WERI-Rb-1 (cell line): ENCODE measurements at regions not wholly inside any gene's neighbourhood (a gene's known extent, or its start where the extent isn't known, plus 50 kb on each side); places are given as distances from the start of the nearest gene placed in this dataset.
"Not testable (repeated sequence)": the region's sequence is repeated elsewhere in the genome, so short reads cannot be mapped to it uniquely, and the experiment has no call there.

Experiments used
- DNase-seq: peaks from one replicate; pipeline ENCODE4 v3.0.0-alpha.2; 2020
- H3K27ac ChIP-seq: fragments of 250-450 bp; sonication (Bioruptor Pico); 2 replicates; pipeline ENCODE4 v1.5.1; 2020; ENCODE audit warnings: mild to moderate bottlenecking, moderate library complexity
- H3K27me3 ChIP-seq: fragments of 250-450 bp; sonication (Bioruptor Pico); 2 replicates; pipeline ENCODE4 v1.5.1; 2021; ENCODE audit warnings: mild to moderate bottlenecking, low read depth, moderate library complexity; ENCODE audit not compliant: insufficient read depth, severe bottlenecking
- H3K36me3 ChIP-seq: fragments of 250-450 bp; sonication (Bioruptor Pico); 2 replicates; pipeline ENCODE4 v1.5.1; 2020; ENCODE audit warnings: mild to moderate bottlenecking, moderate library complexity
- H3K4me3 ChIP-seq: 2 replicates; pipeline ENCODE4 v1.5.1; 2011; ENCODE audit warnings: low read depth, mild to moderate bottlenecking, control low read depth, low read length
- H3K9me3 ChIP-seq: fragments of 250-450 bp; sonication (Bioruptor Pico); 2 replicates; pipeline ENCODE4 v1.5.1; 2021; ENCODE audit warnings: mild to moderate bottlenecking, moderate library complexity; ENCODE audit not compliant: severe bottlenecking
- CTCF ChIP-seq: IDR thresholded peaks from 2 replicates; pipeline ENCODE4 v1.5.1; 2011; ENCODE audit warnings: low read depth, mild to moderate bottlenecking, control low read depth, inconsistent platforms, low read length

DNA sequence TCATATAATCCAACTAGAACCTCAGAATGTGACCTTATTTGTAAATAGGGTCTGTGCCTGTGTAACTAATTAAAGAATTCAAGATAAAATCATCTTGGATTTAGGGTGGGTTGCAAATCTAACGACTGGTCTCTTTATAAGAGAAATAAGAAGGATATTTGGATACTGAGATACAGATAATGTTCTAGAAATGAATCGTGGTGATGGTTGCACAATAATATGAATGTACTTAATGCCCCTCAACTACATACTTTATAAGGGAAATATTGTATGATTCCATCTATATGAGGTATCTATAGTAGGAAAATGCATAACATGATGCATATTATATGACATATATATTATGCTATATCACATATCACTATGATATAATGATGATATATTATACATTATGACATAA, 265.7 kb downstream of the SEMA3D start:
- H3K36me3 ChIP-seq, result no peaks in the 10 kb centered on the region
- no peak overlapping the region for H3K4me3 ChIP-seq
- DNase-seq, result no peak
- no peaks in the 10 kb centered on the region for H3K27me3 ChIP-seq
- H3K9me3 ChIP-seq, result no peaks in the 10 kb centered on the region
- TF ChIP-seq CTCF, result no peak
- H3K27ac ChIP-seq, result no peak overlapping the region

DNA sequence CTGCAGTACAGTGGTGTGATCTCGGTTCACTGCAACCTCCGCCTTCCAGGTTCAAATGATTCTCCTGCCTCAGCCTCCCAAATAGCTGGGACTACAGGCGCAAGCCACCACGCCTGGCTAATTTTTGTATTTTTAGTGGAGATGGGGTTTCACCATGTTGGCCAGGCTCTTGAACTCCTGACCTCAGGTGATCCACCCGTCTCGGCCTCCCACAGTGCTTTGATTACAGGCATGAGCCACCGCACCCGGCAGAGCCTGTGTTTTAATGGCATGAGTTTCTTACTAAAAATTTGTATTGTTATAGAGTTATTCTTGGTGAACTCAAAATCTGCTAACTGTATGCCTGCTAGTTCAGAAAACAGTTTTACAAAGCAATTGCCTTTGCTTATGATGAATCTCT, 269.9 kb downstream of the SEMA3D start:
- not testable (repeated sequence) for H3K36me3 ChIP-seq, DNase-seq, H3K27me3 ChIP-seq, H3K9me3 ChIP-seq, H3K27ac ChIP-seq, H3K4me3 ChIP-seq

- Histone ChIP-seq H3K9me3 (no peaks in the 10 kb centered on the region), H3K4me3 (no peak overlapping the region), H3K27me3 (no peaks in the 10 kb centered on the region), H3K27ac (no peak overlapping the region), H3K36me3 (no peaks in the 10 kb centered on the region)
- no peak for TF ChIP-seq CTCF
- no peak for DNase-seq
These were observed 270.7 kb downstream of the SEMA3D start for GRCh38 chr7:84916161-84916560.

GRCh38 chr7:84914598-84914997, 272.3 kb downstream of the SEMA3D start:
- DNase-seq, result peak; percentile 27
- no peaks in the 10 kb centered on the region for H3K9me3 ChIP-seq
- H3K36me3 ChIP-seq, result no peaks in the 10 kb centered on the region
- H3K4me3 ChIP-seq, result no peak overlapping the region
- peak; percentile 43 for TF ChIP-seq CTCF
- no peaks in the 10 kb centered on the region for H3K27me3 ChIP-seq
- no peak overlapping the region for H3K27ac ChIP-seq

DNA sequence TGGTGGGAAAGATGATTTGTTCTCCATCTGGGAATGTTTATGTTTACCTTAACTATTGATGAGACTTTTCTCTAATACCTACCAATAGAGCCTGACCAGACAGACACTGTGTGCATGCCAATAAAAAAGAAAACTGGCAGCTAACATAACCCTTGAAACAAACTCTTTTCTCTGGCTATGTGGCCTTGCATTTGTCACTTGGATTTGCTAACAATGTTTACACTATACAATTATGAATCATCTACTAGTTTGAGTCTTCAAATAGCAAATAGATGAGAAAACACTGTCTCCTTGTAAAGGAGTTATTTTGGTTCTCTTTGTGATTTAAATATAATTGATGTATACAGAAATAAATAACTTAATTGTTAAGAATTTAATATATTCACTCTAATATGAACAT, 273.1 kb downstream of the SEMA3D start:
- no peak for TF ChIP-seq CTCF
- no peaks in the 10 kb centered on the region for H3K27me3 ChIP-seq

GRCh38 chr7:84912993-84913635, 273.7 kb downstream of the SEMA3D start:
- no peak overlapping the region for H3K4me3 ChIP-seq
- H3K27ac ChIP-seq, result no peak overlapping the region
- DNase-seq, result no peak

More for the DNA sequence above, 273.1 kb downstream of the SEMA3D start:
- Histone ChIP-seq H3K4me3 (no peak overlapping the region), H3K27ac (no peak overlapping the region), H3K36me3 (no peaks in the 10 kb centered on the region), H3K9me3 (no peaks in the 10 kb centered on the region)
- no peak for DNase-seq

More at GRCh38 chr7:84912993-84913635, 273.7 kb downstream of the SEMA3D start:
- TF ChIP-seq CTCF, result no peak
- Histone ChIP-seq H3K36me3 (no peaks in the 10 kb centered on the region), H3K27me3 (no peaks in the 10 kb centered on the region), H3K9me3 (no peaks in the 10 kb centered on the region)
